ENCODE measurements at regions not wholly inside any gene's neighbourhood (a gene's known extent, or its start where the extent isn't known, plus 50 kb on each side); places are given as distances from the start of the nearest gene placed in this dataset.

- ATAC-seq (no peak), FAIRE-seq (no peak), DNase-seq (ENCODE audit: low spot score) (no peak)
- CTCF ChIA-PET (ENCODE audit: low intra/inter-chr PET ratio, low total read pairs) = no interaction called here
- H3K9ac ChIP-seq (ENCODE audit: insufficient read depth, low read depth, low read length) = no peak overlapping the region
- no peaks in the 10 kb centered on the region for H3K9me3 ChIP-seq (ENCODE audit: low read length)
- no peaks in the 10 kb centered on the region for H4K20me1 ChIP-seq (ENCODE audit: insufficient read depth, low read length)
- no peaks in the 10 kb centered on the region for H3K79me2 ChIP-seq (ENCODE audit: insufficient read depth, low read length)
- H3K27ac ChIP-seq (ENCODE audit: extremely low read length, insufficient read depth, low read length) = no peak overlapping the region
- no peaks in the 10 kb centered on the region for H3K36me3 ChIP-seq (replicated peaks in 1 of 2; ENCODE audit: control insufficient read depth in 1 of 2, insufficient read depth in 2 of 2, low read length in 2 of 2)
- H3K4me3 ChIP-seq (replicated peaks in 1 of 3; ENCODE audit: insufficient read depth in 1 of 3, low read depth in 2 of 3, low read length in 3 of 3) = no peak overlapping the region
- no peaks in the 10 kb centered on the region for H3K4me1 ChIP-seq (ENCODE audit: insufficient read depth, low read length)
- no peak for TF ChIP-seq TRIM22 (IDR thresholded peaks at IDR 0.05)
- TF ChIP-seq FOXM1 (CRISPR knock-in tag; IDR thresholded peaks at IDR 0.05) = no peak
- TF ChIP-seq ARNTL (CRISPR knock-in tag; IDR thresholded peaks at IDR 0.05) = no peak
- TF ChIP-seq TRAFD1 (CRISPR knock-in tag; IDR thresholded peaks at IDR 0.05; ENCODE audit: borderline replicate concordance) = no peak
- TF ChIP-seq ZNF33A (CRISPR knock-in tag; IDR thresholded peaks at IDR 0.05; ENCODE audit: borderline replicate concordance) = no peak
- no peak for TF ChIP-seq POLR2AphosphoS2 (IDR thresholded peaks at IDR 0.05; ENCODE audit: low read depth, low read length)
- TF ChIP-seq ZBTB8A (CRISPR knock-in tag; IDR thresholded peaks at IDR 0.05; ENCODE audit: borderline replicate concordance, low read depth) = no peak
- no peak for TF ChIP-seq NPAS2 (CRISPR knock-in tag; IDR thresholded peaks at IDR 0.05; ENCODE audit: borderline replicate concordance)
- no peak for TF ChIP-seq ATM (IDR thresholded peaks at IDR 0.05; ENCODE audit: borderline replicate concordance)
- no peak for TF ChIP-seq JDP2 (CRISPR knock-in tag; IDR thresholded peaks at IDR 0.05; ENCODE audit: borderline replicate concordance)
- TF ChIP-seq CHD2 (IDR thresholded peaks at IDR 0.05; ENCODE audit: low read depth, low read length) = no peak
- TF ChIP-seq ZNF558 (CRISPR knock-in tag; IDR thresholded peaks at IDR 0.05; ENCODE audit: borderline replicate concordance) = no peak
- no peak for TF ChIP-seq ZNF205 (CRISPR knock-in tag; IDR thresholded peaks at IDR 0.05)
- TF ChIP-seq THYN1 (CRISPR knock-in tag; IDR thresholded peaks at IDR 0.05; ENCODE audit: borderline replicate concordance, low read depth) = no peak
- no peak for TF ChIP-seq ZSCAN21 (CRISPR knock-in tag; IDR thresholded peaks at IDR 0.05; ENCODE audit: borderline replicate concordance)
- TF ChIP-seq SMYD3 (CRISPR knock-in tag; IDR thresholded peaks at IDR 0.05) = no peak
- no peak for TF ChIP-seq TP53 (CRISPR knock-in tag; conservative IDR thresholded peaks at IDR 0.05)
- TF ChIP-seq ZNF652 (CRISPR knock-in tag; IDR thresholded peaks at IDR 0.05; ENCODE audit: borderline replicate concordance, low read depth) = no peak
- WGBS (ENCODE audit: low lambda C conversion rate) = 0% methylated on average over 1 of the region's 1 CpG
- in situ Hi-C loops (cut with HindIII; ENCODE audit: extremely low pct_ligation_motif_present, low pct_unique_long_range_greater_than_20kb) (no loop called here), intact Hi-C loops (cut with micrococcal nuclease; ENCODE audit: unreplicated experiment) (no loop called here)
- no peak overlapping the region for H2AFZ ChIP-seq (ENCODE audit: low read length)
- H3K4me2 ChIP-seq (ENCODE audit: low read depth, low read length) = no peak overlapping the region
- POLR2A ChIA-PET = no interaction called here
- peaks cover 0 to 10% of the 10 kb centered on the region in 2 experiments; a peak in 1 of 5 replicates for H3K27me3 ChIP-seq (ENCODE audit: control insufficient read depth in 1 of 2, insufficient read depth in 2 of 2, low read length in 2 of 2)
- no TSS peak for BruUV-seq (replicated peaks)
Observed at GRCh38 chr1:29643838-29644440, 407.6 kb downstream of the PTPRU start.
